Activated T-helper 1 cell treated with anti-CD3 and anti-CD28 coated beads, Interleukin-12 subunit alpha, Interleukin-12 subunit beta, Interleukin-2, Interleukin-4 antibody, amounts not matched to agents 30 ng/mL and 10 ng/mL and 1 ng/mL, durations not matched to agents 14 hours and 24 hours and 36 hours (primary cell): ENCODE measurements at regions not wholly inside any gene's neighbourhood (a gene's known extent, or its start where the extent isn't known, plus 50 kb on each side); places are given as distances from the start of the nearest gene placed in this dataset.

Experiments
- DNase-seq: peaks from one replicate; pipeline ENCODE4 v3.0.0; 2021; ENCODE audit warnings: low spot score
- H3K27ac Mint-ChIP-seq: one replicate; pipeline ENCODE4 v1.8.0; 2021; ENCODE audit warnings: mild to moderate bottlenecking, mixed read lengths
- H3K27me3 Mint-ChIP-seq: one replicate; pipeline ENCODE4 v1.8.0; 2022; ENCODE audit warnings: mild to moderate bottlenecking, moderate library complexity, mixed read lengths; ENCODE audit not compliant: insufficient read depth
- H3K36me3 Mint-ChIP-seq: one replicate; pipeline ENCODE4 v1.8.0; 2021; ENCODE audit warnings: low read depth, mixed read lengths
- H3K4me1 Mint-ChIP-seq: one replicate; pipeline ENCODE4 v1.8.0; 2021; ENCODE audit warnings: low read depth, mixed read lengths
- H3K4me3 Mint-ChIP-seq: one replicate; pipeline ENCODE4 v1.8.0; 2021; ENCODE audit warnings: mild to moderate bottlenecking, moderate library complexity, mixed read lengths
- H3K9me3 Mint-ChIP-seq: one replicate; pipeline ENCODE4 v1.8.0; 2021; ENCODE audit warnings: mixed read lengths
- intact Hi-C: fragments of 100-400 bp; cut with micrococcal nuclease; formaldehyde crosslinking; loops from one replicate; pipeline ENCODE4 v1.15.1; 2024

GRCh38 chr9:82665324-82665723, 397.6 kb downstream of the RASEF start:
- H3K27ac Mint-ChIP-seq, result no peak overlapping the region
- H3K36me3 Mint-ChIP-seq, result no peaks in the 10 kb centered on the region

DNA sequence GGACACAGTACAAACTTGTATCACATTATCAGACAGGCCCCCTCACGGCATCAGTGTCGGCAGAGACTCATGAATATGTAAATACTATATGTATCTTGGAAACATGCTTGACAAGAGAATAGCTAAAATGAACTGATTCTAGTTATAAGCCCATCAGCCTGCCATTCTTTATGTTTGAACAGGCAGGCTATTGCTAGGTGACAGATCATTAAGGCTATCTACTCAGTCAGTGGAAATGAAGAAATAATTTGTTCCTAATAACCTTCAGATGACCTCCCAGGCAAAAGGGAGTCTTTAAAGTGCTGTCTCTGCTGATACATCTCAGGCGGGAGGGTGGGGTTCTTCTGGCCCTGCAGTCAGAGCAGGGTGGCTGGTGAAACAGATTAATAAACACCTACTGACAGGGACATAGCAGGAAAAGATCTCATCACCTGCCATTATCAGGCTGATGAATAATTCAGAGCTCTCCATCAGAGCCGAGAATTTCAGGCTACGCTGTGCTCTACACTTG, 394.2 kb downstream of the RASEF start:
- H3K27ac Mint-ChIP-seq, result no peak overlapping the region
- H3K4me1 Mint-ChIP-seq, result no peaks in the 10 kb centered on the region
- DNase-seq, result no peak
- H3K36me3 Mint-ChIP-seq, result no peaks in the 10 kb centered on the region
- H3K27me3 Mint-ChIP-seq, result no peaks in the 10 kb centered on the region
- no peaks in the 10 kb centered on the region for H3K9me3 Mint-ChIP-seq
- intact Hi-C loops, result no loop called here
- no peak overlapping the region for H3K4me3 Mint-ChIP-seq

More at GRCh38 chr9:82665324-82665723, 397.6 kb downstream of the RASEF start:
- Mint-ChIP-seq H3K27me3 (no peaks in the 10 kb centered on the region), H3K4me3 (no peak overlapping the region), H3K4me1 (no peaks in the 10 kb centered on the region), H3K9me3 (no peaks in the 10 kb centered on the region)
- intact Hi-C loops, result no loop called here
- DNase-seq, result no peak

GRCh38 chr9:82670000-82670399, 392.9 kb downstream of the RASEF start:
- Mint-ChIP-seq H3K4me3 (no peak overlapping the region), H3K27me3 (no peaks in the 10 kb centered on the region)

GRCh38 chr9:82670726-82671125, 392.2 kb downstream of the RASEF start:
- no peaks in the 10 kb centered on the region for H3K27me3 Mint-ChIP-seq
- no peak for DNase-seq
- intact Hi-C loops, result no loop called here
- no peaks in the 10 kb centered on the region for H3K4me1 Mint-ChIP-seq
- H3K4me3 Mint-ChIP-seq, result no peak overlapping the region
- H3K9me3 Mint-ChIP-seq, result no peaks in the 10 kb centered on the region
- H3K27ac Mint-ChIP-seq, result no peak overlapping the region
- H3K36me3 Mint-ChIP-seq, result no peaks in the 10 kb centered on the region

More at GRCh38 chr9:82670000-82670399, 392.9 kb downstream of the RASEF start:
- DNase-seq, result no peak
- Mint-ChIP-seq H3K27ac (no peak overlapping the region), H3K4me1 (no peaks in the 10 kb centered on the region), H3K36me3 (no peaks in the 10 kb centered on the region), H3K9me3 (no peaks in the 10 kb centered on the region)
- intact Hi-C loops, result no loop called here

GRCh38 chr9:82673201-82673600, 389.7 kb downstream of the RASEF start:
- Mint-ChIP-seq H3K4me3 (no peak overlapping the region), H3K9me3 (no peaks in the 10 kb centered on the region), H3K27me3 (no peaks in the 10 kb centered on the region), H3K36me3 (no peaks in the 10 kb centered on the region), H3K27ac (no peak overlapping the region), H3K4me1 (no peaks in the 10 kb centered on the region)
- intact Hi-C loops, result no loop called here
- DNase-seq, result no peak

DNA sequence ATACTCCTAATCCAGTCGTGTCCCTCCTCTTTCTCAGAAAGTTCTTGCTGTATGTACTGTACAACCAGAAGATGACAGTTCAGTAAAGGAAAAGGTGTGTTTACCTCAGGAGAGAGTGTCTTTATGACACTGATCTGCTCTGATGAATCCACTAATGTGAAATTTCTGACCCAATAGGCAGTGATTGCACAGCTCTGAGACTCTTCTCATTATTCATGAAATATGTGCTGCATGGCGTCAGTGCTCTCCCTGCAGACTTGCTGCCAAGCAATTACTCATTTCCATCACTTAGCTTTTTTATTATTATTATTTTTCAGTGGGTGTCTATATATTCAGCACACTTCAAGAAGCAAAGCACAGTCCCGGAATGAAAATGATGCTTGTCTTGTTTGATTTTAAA, 389.0 kb downstream of the RASEF start:
- Mint-ChIP-seq H3K27me3 (no peaks in the 10 kb centered on the region), H3K4me1 (no peaks in the 10 kb centered on the region), H3K27ac (no peak overlapping the region), H3K4me3 (no peak overlapping the region), H3K9me3 (no peaks in the 10 kb centered on the region), H3K36me3 (no peaks in the 10 kb centered on the region)
- intact Hi-C loops, result no loop called here
- DNase-seq, result no peak

DNA sequence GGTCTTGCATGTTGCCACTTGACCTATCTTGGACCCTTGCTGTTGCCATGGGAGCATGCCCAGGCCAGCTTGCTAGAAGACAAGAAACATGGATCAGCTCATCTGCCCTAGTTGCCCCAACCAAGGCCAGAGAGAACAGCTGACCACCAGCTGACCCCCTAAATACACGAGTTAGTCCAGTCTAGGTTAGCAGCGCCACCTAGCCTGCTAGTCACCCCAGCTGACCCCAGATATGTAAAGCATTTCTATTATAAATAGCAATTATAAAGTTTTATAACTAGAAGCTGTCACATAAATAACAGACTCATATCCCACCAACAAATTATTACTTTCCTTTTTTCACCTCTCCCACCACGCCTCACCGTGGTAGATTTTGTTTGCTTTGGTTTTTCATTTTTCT, 387.8 kb downstream of the RASEF start:
- H3K27ac Mint-ChIP-seq, result no peak overlapping the region
- H3K27me3 Mint-ChIP-seq, result no peaks in the 10 kb centered on the region
- no peak overlapping the region for H3K4me3 Mint-ChIP-seq
- H3K36me3 Mint-ChIP-seq, result no peaks in the 10 kb centered on the region
- intact Hi-C loops, result no loop called here
- no peaks in the 10 kb centered on the region for H3K9me3 Mint-ChIP-seq
- DNase-seq, result no peak
- no peaks in the 10 kb centered on the region for H3K4me1 Mint-ChIP-seq

DNA sequence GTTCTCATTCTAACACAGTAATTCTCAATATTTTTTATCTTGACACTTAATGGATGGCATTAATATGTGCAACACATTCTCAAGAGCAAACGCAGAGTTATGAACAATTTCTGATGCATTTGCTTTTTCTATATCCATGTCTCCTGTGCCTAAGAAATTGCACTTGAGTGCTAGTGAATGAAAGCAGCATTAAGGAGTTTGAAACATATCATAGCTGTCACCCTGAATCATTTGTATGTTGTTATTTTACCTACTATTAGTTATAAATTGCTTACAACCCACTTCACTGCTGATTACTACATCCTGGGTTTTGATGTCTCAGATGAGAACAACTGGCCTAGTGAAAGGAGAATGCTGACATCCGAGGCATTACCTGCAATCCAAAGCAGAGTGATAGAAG, 387.3 kb downstream of the RASEF start:
- Mint-ChIP-seq H3K27me3 (no peaks in the 10 kb centered on the region), H3K4me1 (no peaks in the 10 kb centered on the region), H3K9me3 (no peaks in the 10 kb centered on the region), H3K36me3 (no peaks in the 10 kb centered on the region), H3K27ac (no peak overlapping the region), H3K4me3 (no peak overlapping the region)
- DNase-seq, result no peak
- intact Hi-C loops, result no loop called here

GRCh38 chr9:82677086-82677485, 385.9 kb downstream of the RASEF start:
- Mint-ChIP-seq H3K27ac (no peak overlapping the region), H3K9me3 (no peaks in the 10 kb centered on the region), H3K4me1 (no peaks in the 10 kb centered on the region), H3K27me3 (no peaks in the 10 kb centered on the region), H3K36me3 (no peaks in the 10 kb centered on the region), H3K4me3 (no peak overlapping the region)
- no peak for DNase-seq
- intact Hi-C loops, result no loop called here

DNA sequence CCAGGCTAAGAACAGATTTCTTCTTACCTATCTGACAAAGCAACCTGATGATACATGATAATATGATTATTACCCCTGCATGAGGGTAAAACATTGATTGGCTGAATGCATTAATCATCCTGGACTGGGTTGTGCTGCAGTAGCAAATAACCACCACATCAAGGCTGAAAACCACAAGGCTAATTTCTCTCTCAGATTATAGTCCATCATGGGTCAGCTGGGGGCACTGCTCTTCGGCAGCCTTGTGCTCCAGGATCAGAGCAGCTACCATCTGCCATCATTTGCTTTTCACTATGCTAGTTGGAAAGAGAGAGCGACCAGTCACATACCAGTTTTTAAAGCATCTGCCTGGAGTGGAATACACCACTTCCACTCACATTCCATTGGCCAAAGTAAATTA, 383.5 kb downstream of the RASEF start:
- Mint-ChIP-seq H3K4me3 (no peak overlapping the region), H3K9me3 (no peaks in the 10 kb centered on the region), H3K36me3 (no peaks in the 10 kb centered on the region), H3K4me1 (no peaks in the 10 kb centered on the region), H3K27ac (no peak overlapping the region), H3K27me3 (no peaks in the 10 kb centered on the region)
- intact Hi-C loops, result no loop called here
- DNase-seq, result no peak

DNA sequence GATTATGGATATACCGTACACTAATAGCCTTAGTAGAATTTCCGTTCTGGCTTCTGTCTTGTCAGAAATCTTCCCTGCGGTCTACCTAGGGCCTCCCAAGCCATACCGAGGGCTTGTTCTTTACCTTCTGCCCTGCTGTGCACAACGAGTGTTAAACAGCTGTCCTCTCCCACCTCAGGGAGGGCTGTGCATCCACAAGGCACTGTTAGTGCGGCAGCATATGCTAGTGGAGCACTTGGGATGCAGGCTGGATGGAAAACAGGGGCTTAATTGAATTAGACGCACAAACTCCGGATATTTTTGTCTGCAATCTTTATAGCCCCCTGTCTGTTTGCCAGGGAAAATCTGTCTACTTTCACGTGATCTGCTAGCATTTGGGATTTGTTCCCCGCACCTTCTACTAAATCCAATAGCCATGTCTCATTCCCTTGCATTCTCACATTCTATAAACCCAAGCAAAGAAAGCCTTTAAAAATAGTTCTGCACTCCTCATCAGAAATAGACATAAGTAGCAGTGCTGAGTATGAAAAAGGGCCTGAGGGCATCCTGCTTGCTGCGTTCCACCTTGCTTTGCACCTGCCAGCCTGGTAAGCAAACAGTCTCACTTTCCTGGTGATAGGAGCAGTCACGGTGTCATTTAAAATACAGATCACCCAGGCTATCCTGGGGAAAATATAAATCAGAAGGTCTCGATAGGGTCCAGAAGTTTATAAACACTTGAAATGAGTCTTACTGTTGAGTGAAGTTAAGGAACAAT, 382.6 kb downstream of the RASEF start:
- no peak for DNase-seq
- no peaks in the 10 kb centered on the region for H3K36me3 Mint-ChIP-seq

GRCh38 chr9:82681809-82682208, 381.1 kb downstream of the RASEF start:
- no peak for DNase-seq
- Mint-ChIP-seq H3K27me3 (no peaks in the 10 kb centered on the region), H3K27ac (no peak overlapping the region), H3K4me1 (no peaks in the 10 kb centered on the region), H3K36me3 (no peaks in the 10 kb centered on the region), H3K4me3 (no peak overlapping the region), H3K9me3 (no peaks in the 10 kb centered on the region)
- intact Hi-C loops, result no loop called here

More for the DNA sequence above, 382.6 kb downstream of the RASEF start:
- intact Hi-C loops, result no loop called here
- no peaks in the 10 kb centered on the region for H3K27me3 Mint-ChIP-seq
- no peaks in the 10 kb centered on the region for H3K4me1 Mint-ChIP-seq
- no peak overlapping the region for H3K4me3 Mint-ChIP-seq
- no peaks in the 10 kb centered on the region for H3K9me3 Mint-ChIP-seq
- H3K27ac Mint-ChIP-seq, result no peak overlapping the region

DNA sequence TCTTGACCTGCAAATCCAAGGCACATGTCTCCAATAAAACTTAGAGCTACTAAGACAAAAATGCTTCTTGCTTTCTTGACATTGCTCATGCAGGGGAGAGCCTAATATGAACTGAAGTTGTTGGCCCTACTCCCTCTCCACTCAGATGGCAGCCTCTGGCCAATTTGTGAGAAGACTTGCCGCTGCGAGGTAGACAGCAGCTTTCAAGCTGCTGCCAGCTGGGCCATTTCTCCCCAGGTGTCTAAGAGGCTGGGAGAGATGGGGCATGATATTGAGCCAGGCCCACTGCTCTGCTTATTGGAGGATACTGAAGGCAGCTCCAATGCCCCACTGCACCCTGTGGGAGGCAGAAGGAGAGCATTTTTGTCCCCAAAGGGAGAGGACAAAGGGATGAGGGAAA, 380.5 kb downstream of the RASEF start:
- Mint-ChIP-seq H3K36me3 (no peaks in the 10 kb centered on the region), H3K27me3 (no peaks in the 10 kb centered on the region), H3K9me3 (no peaks in the 10 kb centered on the region), H3K4me1 (no peaks in the 10 kb centered on the region), H3K4me3 (no peak overlapping the region), H3K27ac (no peak overlapping the region)
- intact Hi-C loops, result no loop called here
- DNase-seq, result no peak

DNA sequence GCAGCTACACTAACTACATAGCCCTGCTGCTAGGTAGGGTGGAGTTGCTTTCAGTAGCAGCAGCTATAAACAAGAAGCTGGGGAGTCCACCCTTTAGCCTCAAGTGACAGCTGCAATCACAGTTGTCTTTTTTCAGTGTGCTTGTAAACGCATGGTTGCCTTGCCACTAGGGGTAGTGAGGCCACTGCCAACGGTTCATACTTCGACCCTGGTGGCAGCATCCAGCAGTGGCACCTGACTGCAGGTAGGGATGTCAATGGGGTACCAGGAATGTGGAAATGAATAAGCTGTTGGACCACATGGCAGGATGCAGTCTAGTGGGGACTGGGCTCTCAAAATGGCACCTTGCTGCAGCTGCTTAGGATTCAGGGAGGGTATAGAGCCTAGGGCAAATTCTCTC, 367.2 kb downstream of the RASEF start:
- Mint-ChIP-seq H3K4me1 (no peaks in the 10 kb centered on the region), H3K27ac (no peak overlapping the region), H3K9me3 (peaks cover 4% of the 10 kb centered on the region), H3K36me3 (no peaks in the 10 kb centered on the region), H3K4me3 (no peak overlapping the region), H3K27me3 (no peaks in the 10 kb centered on the region)
- intact Hi-C loops, result no loop called here
- DNase-seq, result no peak
